PC-9 (cell line): ENCODE measurements at regions not wholly inside any gene's neighbourhood (a gene's known extent, or its start where the extent isn't known, plus 50 kb on each side); places are given as distances from the start of the nearest gene placed in this dataset.

Experiments used
- EZH2 ChIP-seq: fragments of 200-600 bp; sonication (generic); IDR thresholded peaks from 2 replicates; pipeline ENCODE4 v1.8.0; 2017; ENCODE audit warnings: antibody characterized with exemption, low read depth
- TF ChIP-seq, protein P1 (sequence below): fragments of 200-600 bp; sonication (generic); conservative IDR thresholded peaks from 2 replicates; pipeline ENCODE4 v1.6.1; 2017; ENCODE audit warnings: mixed run types, antibody characterized with exemption, mild to moderate bottlenecking, moderate library complexity

DNA sequence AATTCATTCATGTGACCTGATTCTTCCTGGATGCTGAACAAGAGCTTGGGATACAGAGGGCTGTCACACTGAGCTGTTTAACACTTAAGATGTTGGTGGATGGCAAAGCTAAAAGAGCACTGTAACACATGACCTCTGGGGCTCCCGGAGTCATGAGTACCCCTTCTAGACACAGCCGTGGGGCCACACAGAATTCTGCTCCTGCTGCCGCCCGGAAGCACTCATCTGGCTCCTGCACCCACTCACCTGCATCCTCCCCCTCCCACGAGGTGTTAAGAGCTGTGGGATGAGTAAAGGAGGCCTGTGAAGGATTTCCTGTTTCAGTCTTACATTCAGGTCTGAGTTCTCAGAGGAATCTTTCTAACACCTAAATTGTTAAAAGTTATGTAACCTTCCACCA is 78.0 kb upstream of the SSTR1 start:
- TF ChIP-seq, protein P1, sequence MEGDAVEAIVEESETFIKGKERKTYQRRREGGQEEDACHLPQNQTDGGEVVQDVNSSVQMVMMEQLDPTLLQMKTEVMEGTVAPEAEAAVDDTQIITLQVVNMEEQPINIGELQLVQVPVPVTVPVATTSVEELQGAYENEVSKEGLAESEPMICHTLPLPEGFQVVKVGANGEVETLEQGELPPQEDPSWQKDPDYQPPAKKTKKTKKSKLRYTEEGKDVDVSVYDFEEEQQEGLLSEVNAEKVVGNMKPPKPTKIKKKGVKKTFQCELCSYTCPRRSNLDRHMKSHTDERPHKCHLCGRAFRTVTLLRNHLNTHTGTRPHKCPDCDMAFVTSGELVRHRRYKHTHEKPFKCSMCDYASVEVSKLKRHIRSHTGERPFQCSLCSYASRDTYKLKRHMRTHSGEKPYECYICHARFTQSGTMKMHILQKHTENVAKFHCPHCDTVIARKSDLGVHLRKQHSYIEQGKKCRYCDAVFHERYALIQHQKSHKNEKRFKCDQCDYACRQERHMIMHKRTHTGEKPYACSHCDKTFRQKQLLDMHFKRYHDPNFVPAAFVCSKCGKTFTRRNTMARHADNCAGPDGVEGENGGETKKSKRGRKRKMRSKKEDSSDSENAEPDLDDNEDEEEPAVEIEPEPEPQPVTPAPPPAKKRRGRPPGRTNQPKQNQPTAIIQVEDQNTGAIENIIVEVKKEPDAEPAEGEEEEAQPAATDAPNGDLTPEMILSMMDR: no peak
- no peak for TF ChIP-seq EZH2
